K562 (cell line): ENCODE measurements at regions not wholly inside any gene's neighbourhood (a gene's known extent, or its start where the extent isn't known, plus 50 kb on each side); places are given as distances from the start of the nearest gene placed in this dataset.
A peak's percentile ranks its signal among the peaks of the same experiment; 100 is the strongest.

Source experiments
- CHD2 ChIP-seq: IDR thresholded peaks from 2 replicates; pipeline ENCODE4 v1.6.1; 2011; ENCODE audit warnings: low read depth, low read length
- CTCF ChIP-seq, 3 experiments: IDR thresholded peaks in 2 of 3; conservative IDR thresholded peaks in 1 of 3; 2 replicates each; pipeline ENCODE4 v1.5.1; 2011 to 2012; ENCODE audit warnings: low read length in 3 of 3, mild to moderate bottlenecking in 3 of 3, control low read depth in 2 of 3, improper control_type of control experiment in 1 of 3, inconsistent platforms in 1 of 3, low read depth in 1 of 3, mixed read lengths in 1 of 3, moderate library complexity in 1 of 3; ENCODE audit not compliant: insufficient read depth in 2 of 3
- ERF ChIP-seq: fragments of 450-650 bp; formaldehyde crosslinking; IDR thresholded peaks from 2 replicates; pipeline ENCODE4 v1.4.0; 2020; ENCODE audit warnings: mild to moderate bottlenecking, mixed read lengths
- KDM1A ChIP-seq, 2 experiments: fragments of 450-650 bp; IDR thresholded peaks; 2 replicates each; pipeline ENCODE4 v1.6.1; 2016; ENCODE audit warnings: mild to moderate bottlenecking in 2 of 2
- NEUROD1 ChIP-seq: fragments of 150-350 bp; IDR thresholded peaks from 2 replicates; pipeline ENCODE4 v1.6.1; 2014; ENCODE audit warnings: borderline replicate concordance, low read length, low read depth; ENCODE audit not compliant: partially characterized antibody
- POLR2AphosphoS5 ChIP-seq: IDR thresholded peaks from 2 replicates; pipeline ENCODE4 v1.6.1; 2011; ENCODE audit warnings: mild to moderate bottlenecking, low read depth, low read length, moderate library complexity; ENCODE audit not compliant: control insufficient read depth, insufficient read depth
- RB1 ChIP-seq: fragments of 450-650 bp; IDR thresholded peaks from 2 replicates; pipeline ENCODE4 v1.6.1; 2017; ENCODE audit warnings: low read depth, mild to moderate bottlenecking
- SIX5 ChIP-seq, 2 experiments: IDR thresholded peaks; 2 replicates each; pipeline ENCODE4 v1.6.1; 2011; ENCODE audit warnings: low read length in 2 of 2, borderline replicate concordance in 1 of 2, low read depth in 1 of 2, mild to moderate bottlenecking in 1 of 2, moderate library complexity in 1 of 2; ENCODE audit not compliant: insufficient read depth in 1 of 2
- SMARCC2 ChIP-seq: fragments of 450-650 bp; IDR thresholded peaks from 2 replicates; pipeline ENCODE4 v1.6.1; 2017; ENCODE audit warnings: antibody characterized with exemption, moderate library complexity, mild to moderate bottlenecking, low read depth
- ZBTB11 ChIP-seq, 3 experiments: fragments of 200-800 bp in 1 of 3; fragments of 250-450 bp in 1 of 3; fragments of 450-650 bp in 1 of 3; sonication (Bioruptor Pico) in 1 of 3; sonication (Bioruptor generic) in 1 of 3; formaldehyde crosslinking in 1 of 3; IDR thresholded peaks; 2 replicates each; pipeline versions ENCODE4 v1.6.1 to v1.8.0; 2016 to 2022; ENCODE audit warnings: mild to moderate bottlenecking in 2 of 3, missing genetic modification characterization in 2 of 3, missing compliant biosample characterization in 1 of 3, moderate library complexity in 1 of 3
- ZKSCAN1 ChIP-seq: fragments of 150-350 bp; IDR thresholded peaks from 2 replicates; pipeline ENCODE4 v1.6.1; 2016; ENCODE audit warnings: low read depth, low read length
- ZNF316 ChIP-seq: fragments of 450-650 bp; IDR thresholded peaks from 2 replicates; pipeline ENCODE4 v1.6.1; 2016
- TF ChIP-seq, protein P1 (sequence below), 2 experiments: IDR thresholded peaks in 1 of 2; conservative IDR thresholded peaks in 1 of 2; 2 replicates each; pipeline ENCODE4 v1.6.1; 2016; ENCODE audit warnings: low read depth in 2 of 2, mild to moderate bottlenecking in 1 of 2, missing compliant biosample characterization in 1 of 2, missing genetic modification characterization in 1 of 2, moderate library complexity in 1 of 2
- TF ChIP-seq, protein P2 (sequence below): sonication (generic); formaldehyde crosslinking; IDR thresholded peaks from 2 replicates; pipeline ENCODE4 v1.8.1; 2023; ENCODE audit warnings: mild to moderate bottlenecking, missing genetic modification reagents

- TF ChIP-seq SMARCC2 = no peak
- no peak for TF ChIP-seq ERF (CRISPR knock-in tag)
- TF ChIP-seq, protein P1, sequence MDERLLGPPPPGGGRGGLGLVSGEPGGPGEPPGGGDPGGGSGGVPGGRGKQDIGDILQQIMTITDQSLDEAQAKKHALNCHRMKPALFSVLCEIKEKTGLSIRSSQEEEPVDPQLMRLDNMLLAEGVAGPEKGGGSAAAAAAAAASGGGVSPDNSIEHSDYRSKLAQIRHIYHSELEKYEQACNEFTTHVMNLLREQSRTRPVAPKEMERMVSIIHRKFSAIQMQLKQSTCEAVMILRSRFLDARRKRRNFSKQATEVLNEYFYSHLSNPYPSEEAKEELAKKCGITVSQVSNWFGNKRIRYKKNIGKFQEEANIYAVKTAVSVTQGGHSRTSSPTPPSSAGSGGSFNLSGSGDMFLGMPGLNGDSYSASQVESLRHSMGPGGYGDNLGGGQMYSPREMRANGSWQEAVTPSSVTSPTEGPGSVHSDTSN (CRISPR knock-in tag; IDR thresholded peaks at IDR 0.05; ENCODE audit: low read depth) = no peak
- TF ChIP-seq, protein P1 (tag; conservative IDR thresholded peaks at IDR 0.05; ENCODE audit: low read depth) = no peak
- TF ChIP-seq ZKSCAN1 = no peak
- no peak for TF ChIP-seq KDM1A (IDR thresholded peaks at IDR 0.05)
- TF ChIP-seq NEUROD1 = no peak
- TF ChIP-seq ZBTB11 (CRISPR knock-in tag; IDR thresholded peaks at IDR 0.05) = no peak
- TF ChIP-seq RB1 = no peak
- TF ChIP-seq POLR2AphosphoS5 = no peak
- peak; percentile 34; the same call in 1 of the 2 replicates for TF ChIP-seq ZNF316
- TF ChIP-seq CHD2 = no peak
- no peak for TF ChIP-seq CTCF (IDR thresholded peaks at IDR 0.05 in 2 of 3, conservative IDR thresholded peaks at IDR 0.05 in 1 of 3; ENCODE audit: insufficient read depth in 2 of 3, low read depth in 1 of 3, low read length in 3 of 3)
- TF ChIP-seq, protein P2, sequence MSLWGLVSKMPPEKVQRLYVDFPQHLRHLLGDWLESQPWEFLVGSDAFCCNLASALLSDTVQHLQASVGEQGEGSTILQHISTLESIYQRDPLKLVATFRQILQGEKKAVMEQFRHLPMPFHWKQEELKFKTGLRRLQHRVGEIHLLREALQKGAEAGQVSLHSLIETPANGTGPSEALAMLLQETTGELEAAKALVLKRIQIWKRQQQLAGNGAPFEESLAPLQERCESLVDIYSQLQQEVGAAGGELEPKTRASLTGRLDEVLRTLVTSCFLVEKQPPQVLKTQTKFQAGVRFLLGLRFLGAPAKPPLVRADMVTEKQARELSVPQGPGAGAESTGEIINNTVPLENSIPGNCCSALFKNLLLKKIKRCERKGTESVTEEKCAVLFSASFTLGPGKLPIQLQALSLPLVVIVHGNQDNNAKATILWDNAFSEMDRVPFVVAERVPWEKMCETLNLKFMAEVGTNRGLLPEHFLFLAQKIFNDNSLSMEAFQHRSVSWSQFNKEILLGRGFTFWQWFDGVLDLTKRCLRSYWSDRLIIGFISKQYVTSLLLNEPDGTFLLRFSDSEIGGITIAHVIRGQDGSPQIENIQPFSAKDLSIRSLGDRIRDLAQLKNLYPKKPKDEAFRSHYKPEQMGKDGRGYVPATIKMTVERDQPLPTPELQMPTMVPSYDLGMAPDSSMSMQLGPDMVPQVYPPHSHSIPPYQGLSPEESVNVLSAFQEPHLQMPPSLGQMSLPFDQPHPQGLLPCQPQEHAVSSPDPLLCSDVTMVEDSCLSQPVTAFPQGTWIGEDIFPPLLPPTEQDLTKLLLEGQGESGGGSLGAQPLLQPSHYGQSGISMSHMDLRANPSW (CRISPR knock-in tag) = no peak
- TF ChIP-seq SIX5 (IDR thresholded peaks at IDR 0.05; ENCODE audit: borderline replicate concordance in 1 of 2, insufficient read depth in 1 of 2, low read depth in 1 of 2, low read length in 2 of 2) = no peak
Observed at GRCh38 chr13:53101883-53102282, 73.3 kb downstream of the OLFM4 start.
